CD14-positive monocyte (primary cell): ENCODE measurements at regions not wholly inside any gene's neighbourhood (a gene's known extent, or its start where the extent isn't known, plus 50 kb on each side); places are given as distances from the start of the nearest gene placed in this dataset.

Experiments
- DNase-seq, 3 donors: peaks; one replicate each; pipeline ENCODE4 v3.0.0-alpha.2; 2011 to 2022
- H2AFZ ChIP-seq: 2 replicates; pipeline ENCODE4 v1.6.0; 2012; ENCODE audit warnings: mild to moderate bottlenecking, low read depth, low read length, inconsistent platforms; ENCODE audit not compliant: insufficient read depth, poor library complexity, severe bottlenecking
- H3K27ac ChIP-seq, 2 donors: 1 replicate in 1 of 2; 2 replicates in 1 of 2; pipeline ENCODE4 v1.5.1; 2012 to 2013; ENCODE audit warnings: low read length in 2 of 2, control low read depth in 1 of 2, inconsistent platforms in 1 of 2, low read depth in 1 of 2, mild to moderate bottlenecking in 1 of 2
- H3K27me3 ChIP-seq, 2 donors: one replicate each; pipeline versions ENCODE4 v1.6.0 to v1.6.1; 2011 to 2013; ENCODE audit warnings: low read length in 2 of 2; ENCODE audit not compliant: control insufficient read depth in 2 of 2, insufficient read depth in 2 of 2
- H3K36me3 ChIP-seq, 2 donors: replicated peaks in 1 of 2; 1 replicate in 1 of 2; 2 replicates in 1 of 2; pipeline versions ENCODE4 v1.5.1 to v1.6.1; 2012 to 2013; ENCODE audit warnings: low read length in 2 of 2, control low read depth in 1 of 2, inconsistent platforms in 1 of 2, mild to moderate bottlenecking in 1 of 2; ENCODE audit not compliant: insufficient read depth in 2 of 2, control insufficient read depth in 1 of 2
- H3K4me1 ChIP-seq, 2 donors: 1 replicate in 1 of 2; 2 replicates in 1 of 2; pipeline versions ENCODE4 v1.5.1 to v1.6.1; 2012 to 2013; ENCODE audit warnings: low read length in 2 of 2, control low read depth in 1 of 2, inconsistent platforms in 1 of 2, mild to moderate bottlenecking in 1 of 2, moderate library complexity in 1 of 2; ENCODE audit not compliant: insufficient read depth in 2 of 2, control insufficient read depth in 1 of 2
- H3K4me2 ChIP-seq: replicated peaks from 2 replicates; pipeline ENCODE3; 2012; ENCODE audit warnings: low read length, moderate library complexity, mild to moderate bottlenecking; ENCODE audit not compliant: poor library complexity, severe bottlenecking; ENCODE audit errors: extremely low read depth
- H3K4me3 ChIP-seq, 3 experiments: fragments of 200-600 bp in 1 of 3; sonication (generic) in 1 of 3; replicated peaks in 1 of 3; 1 replicate in 2 of 3; 2 replicates in 1 of 3; pipeline ENCODE4 v1.5.1; 2011 to 2013; ENCODE audit warnings: low read length in 3 of 3, mild to moderate bottlenecking in 3 of 3, control low read depth in 2 of 3, low read depth in 2 of 3, inconsistent platforms in 1 of 3, moderate library complexity in 1 of 3
- H3K79me2 ChIP-seq: 2 replicates; pipeline ENCODE4 v1.6.0; 2012; ENCODE audit warnings: mild to moderate bottlenecking, control low read depth, inconsistent platforms, low read length, moderate library complexity; ENCODE audit not compliant: insufficient read depth
- H3K9ac ChIP-seq: 2 replicates; pipeline ENCODE4 v1.6.0; 2017; ENCODE audit warnings: low read length, mild to moderate bottlenecking; ENCODE audit not compliant: insufficient read depth, poor library complexity, severe bottlenecking
- H3K9me3 ChIP-seq, 2 donors: replicated peaks in 1 of 2; 1 replicate in 1 of 2; 2 replicates in 1 of 2; pipeline versions ENCODE4 v1.5.1 to v1.6.1; 2012 to 2013; ENCODE audit warnings: low read length in 2 of 2, control low read depth in 1 of 2; ENCODE audit not compliant: control insufficient read depth in 1 of 2, insufficient read depth in 1 of 2
- H4K20me1 ChIP-seq: 2 replicates; pipeline ENCODE4 v1.6.0; 2012; ENCODE audit warnings: mild to moderate bottlenecking, low read length, control low read depth, moderate library complexity; ENCODE audit not compliant: insufficient read depth
- H3K27ac Mint-ChIP-seq, 7 donors: one replicate each; pipeline ENCODE4 v1.8.0; 2020; ENCODE audit warnings: mild to moderate bottlenecking in 7 of 7, mixed read lengths in 7 of 7, moderate library complexity in 6 of 7, inconsistent platforms in 2 of 7
- H3K27me3 Mint-ChIP-seq, 3 donors: one replicate each; pipeline ENCODE4 v1.8.0; 2021 to 2022; ENCODE audit warnings: low read depth in 3 of 3, mild to moderate bottlenecking in 3 of 3, mixed read lengths in 3 of 3, moderate library complexity in 3 of 3, inconsistent platforms in 1 of 3
- H3K36me3 Mint-ChIP-seq, 2 donors: one replicate each; pipeline ENCODE4 v1.8.0; 2020; ENCODE audit warnings: mixed read lengths in 2 of 2, inconsistent platforms in 1 of 2, mild to moderate bottlenecking in 1 of 2
- H3K4me1 Mint-ChIP-seq: one replicate; pipeline ENCODE4 v1.8.0; 2020; ENCODE audit warnings: mild to moderate bottlenecking, mixed read lengths
- H3K4me3 Mint-ChIP-seq, 2 donors: one replicate each; pipeline ENCODE4 v1.8.0; 2020; ENCODE audit warnings: mild to moderate bottlenecking in 2 of 2, mixed read lengths in 2 of 2, moderate library complexity in 1 of 2
- H3K9me3 Mint-ChIP-seq, 7 donors: one replicate each; pipeline ENCODE4 v1.8.0; 2020 to 2022; ENCODE audit warnings: mixed read lengths in 7 of 7, mild to moderate bottlenecking in 6 of 7, moderate library complexity in 6 of 7, inconsistent platforms in 2 of 7
- WGBS: methylation state at CpG from one replicate; pipeline ENCODE4 v1.1.5; 2013; ENCODE audit warnings: missing lambda C conversion rate; ENCODE audit not compliant: insufficient coverage; 5-methylcytosine and 5-hydroxymethylcytosine counted together
- intact Hi-C, 2 donors: fragments of 100-400 bp; cut with micrococcal nuclease; formaldehyde crosslinking; loops; one replicate each; pipeline versions ENCODE4 v1.15.0 to v1.15.1; 2023
- TF ChIP-seq, protein P1 (sequence below): fragments of 200-600 bp; IDR thresholded peaks from one replicate; pipeline ENCODE4 v1.8.0; 2022; ENCODE audit warnings: antibody characterized with exemption, mild to moderate bottlenecking

DNA sequence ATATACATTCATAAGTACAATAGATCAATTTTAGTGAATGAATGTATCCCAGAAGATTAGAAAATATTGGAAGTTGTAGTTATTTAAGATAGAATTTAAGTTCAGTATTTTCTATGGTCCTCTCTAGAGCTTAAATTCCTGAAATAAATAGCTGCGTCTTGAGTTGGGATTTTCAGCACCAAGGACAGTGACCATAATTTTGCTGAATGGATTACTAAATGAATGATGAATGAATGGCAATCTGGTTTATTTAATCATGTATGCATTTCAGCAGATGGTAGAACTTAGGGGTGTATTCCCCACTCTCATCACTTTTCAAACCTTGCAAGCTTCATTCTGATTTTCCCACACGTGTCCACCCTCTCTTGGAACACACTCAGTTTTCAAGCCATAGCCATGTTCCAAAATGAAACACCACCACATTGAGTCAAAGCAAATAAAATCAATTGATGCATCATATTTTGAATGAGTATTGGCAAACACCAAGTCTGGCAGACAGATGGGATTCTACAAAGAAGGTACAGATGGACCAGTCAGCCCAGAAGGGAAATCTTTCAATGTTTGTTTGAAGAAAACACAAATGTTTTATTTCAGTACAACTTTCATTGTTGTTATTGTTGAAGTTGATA is 362.2 kb upstream of the NXPH2 start:
- Histone ChIP-seq H3K27me3 (no peaks in the 10 kb centered on the region), H3K27ac (no peak overlapping the region), H3K4me1 (no peaks in the 10 kb centered on the region), H3K9me3 (peaks cover 9 to 12% of the 10 kb centered on the region in 2 donors), H3K9ac (no peak overlapping the region), H3K4me3 (no peak overlapping the region), H2AFZ (no peak overlapping the region), H3K79me2 (no peaks in the 10 kb centered on the region), H3K4me2 (no peak overlapping the region), H3K36me3 (no peaks in the 10 kb centered on the region), H4K20me1 (no peaks in the 10 kb centered on the region)
- Mint-ChIP-seq H3K27ac (no peak overlapping the region), H3K4me1 (no peaks in the 10 kb centered on the region), H3K4me3 (no peak overlapping the region), H3K27me3 (no peaks in the 10 kb centered on the region), H3K36me3 (no peaks in the 10 kb centered on the region), H3K9me3 (peaks cover 0 to 9% (median 3%) of the 10 kb centered on the region in 7 donors)
- intact Hi-C loops: no loop called here
- no CpG with 5 or more reads among the region's 2 CpGs for WGBS
- TF ChIP-seq, protein P1, sequence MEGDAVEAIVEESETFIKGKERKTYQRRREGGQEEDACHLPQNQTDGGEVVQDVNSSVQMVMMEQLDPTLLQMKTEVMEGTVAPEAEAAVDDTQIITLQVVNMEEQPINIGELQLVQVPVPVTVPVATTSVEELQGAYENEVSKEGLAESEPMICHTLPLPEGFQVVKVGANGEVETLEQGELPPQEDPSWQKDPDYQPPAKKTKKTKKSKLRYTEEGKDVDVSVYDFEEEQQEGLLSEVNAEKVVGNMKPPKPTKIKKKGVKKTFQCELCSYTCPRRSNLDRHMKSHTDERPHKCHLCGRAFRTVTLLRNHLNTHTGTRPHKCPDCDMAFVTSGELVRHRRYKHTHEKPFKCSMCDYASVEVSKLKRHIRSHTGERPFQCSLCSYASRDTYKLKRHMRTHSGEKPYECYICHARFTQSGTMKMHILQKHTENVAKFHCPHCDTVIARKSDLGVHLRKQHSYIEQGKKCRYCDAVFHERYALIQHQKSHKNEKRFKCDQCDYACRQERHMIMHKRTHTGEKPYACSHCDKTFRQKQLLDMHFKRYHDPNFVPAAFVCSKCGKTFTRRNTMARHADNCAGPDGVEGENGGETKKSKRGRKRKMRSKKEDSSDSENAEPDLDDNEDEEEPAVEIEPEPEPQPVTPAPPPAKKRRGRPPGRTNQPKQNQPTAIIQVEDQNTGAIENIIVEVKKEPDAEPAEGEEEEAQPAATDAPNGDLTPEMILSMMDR: no peak
- DNase-seq: no peak

DNA sequence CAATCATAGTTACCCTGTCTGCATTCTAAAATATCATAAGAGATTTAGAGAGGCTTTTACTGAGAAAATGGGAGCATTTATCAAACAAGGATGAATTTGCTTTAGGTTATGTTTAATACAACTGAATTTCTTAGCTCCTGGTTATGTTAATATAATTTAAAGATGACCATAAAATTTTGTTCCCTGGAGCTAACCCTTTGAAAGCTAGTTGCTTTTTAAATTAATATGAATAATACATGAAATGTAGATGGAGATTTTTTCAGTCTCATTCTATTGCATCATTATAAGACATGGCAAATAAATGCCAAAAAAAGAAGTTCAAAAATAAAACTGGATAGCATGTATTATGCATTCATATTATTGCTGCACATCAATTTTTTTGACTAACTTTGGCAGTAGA is 344.1 kb upstream of the NXPH2 start:
- no peak overlapping the region for H3K27ac ChIP-seq
- H3K36me3 ChIP-seq: no peaks in the 10 kb centered on the region
- no peaks in the 10 kb centered on the region for H3K4me1 Mint-ChIP-seq
- peaks cover 7 to 14% of the 10 kb centered on the region in 2 donors for H3K9me3 ChIP-seq
- H3K36me3 Mint-ChIP-seq: no peaks in the 10 kb centered on the region
- H3K9me3 Mint-ChIP-seq: peaks cover 0 to 7% (median 4%) of the 10 kb centered on the region in 7 donors
- no peak overlapping the region for H3K27ac Mint-ChIP-seq
- no peak overlapping the region for H3K4me2 ChIP-seq
- no peaks in the 10 kb centered on the region for H3K27me3 ChIP-seq
- H3K4me3 ChIP-seq: no peak overlapping the region
- TF ChIP-seq, protein P1: no peak
- H3K27me3 Mint-ChIP-seq: no peaks in the 10 kb centered on the region
- H3K9ac ChIP-seq: no peak overlapping the region
- H3K4me3 Mint-ChIP-seq: no peak overlapping the region
- H3K79me2 ChIP-seq: no peaks in the 10 kb centered on the region
- no peak for DNase-seq
- H2AFZ ChIP-seq: no peak overlapping the region
- H3K4me1 ChIP-seq: no peaks in the 10 kb centered on the region
- H4K20me1 ChIP-seq: no peaks in the 10 kb centered on the region
- intact Hi-C loops: no loop called here
